ENCODE measurements at regions not wholly inside any gene's neighbourhood (a gene's known extent, or its start where the extent isn't known, plus 50 kb on each side); places are given as distances from the start of the nearest gene placed in this dataset.

DNA sequence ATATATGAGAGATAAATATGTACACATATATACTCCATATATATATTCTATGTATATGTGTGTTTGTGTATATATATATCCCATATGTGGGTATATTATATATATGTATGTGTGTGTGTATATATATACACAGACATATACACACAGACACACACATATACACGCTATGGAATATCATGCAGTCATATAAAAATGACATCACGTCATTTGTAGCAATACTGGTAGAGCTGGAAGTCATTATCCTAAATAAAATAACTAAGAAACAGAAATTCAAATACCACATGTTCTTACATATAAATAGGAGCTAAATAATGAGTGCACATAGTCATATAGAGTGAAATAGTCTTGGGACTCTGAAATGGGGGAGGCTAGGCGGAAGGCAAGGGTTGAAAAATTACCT, 1000.2 kb downstream of the LRFN5 start:
- TF ChIP-seq PPARA (CRISPR knock-in tag; IDR thresholded peaks at IDR 0.05; ENCODE audit: borderline replicate concordance) (no peak), RARB (CRISPR knock-in tag; IDR thresholded peaks at IDR 0.05) (no peak), ZFP3 (CRISPR knock-in tag; IDR thresholded peaks at IDR 0.05) (no peak), POU6F1 (CRISPR knock-in tag; IDR thresholded peaks at IDR 0.05; ENCODE audit: borderline replicate concordance, low read depth) (no peak), SNAI2 (CRISPR knock-in tag; IDR thresholded peaks at IDR 0.05) (no peak), CSDC2 (CRISPR knock-in tag; IDR thresholded peaks at IDR 0.05) (no peak), TCF4 (CRISPR knock-in tag; IDR thresholded peaks at IDR 0.05; ENCODE audit: borderline replicate concordance) (no peak), PATZ1 (CRISPR knock-in tag; IDR thresholded peaks at IDR 0.05; ENCODE audit: borderline replicate concordance) (no peak), TSHZ2 (CRISPR knock-in tag; IDR thresholded peaks at IDR 0.05) (no peak), TOX (CRISPR knock-in tag; IDR thresholded peaks at IDR 0.05; ENCODE audit: borderline replicate concordance) (no peak), ZFP30 (CRISPR knock-in tag; IDR thresholded peaks at IDR 0.05) (no peak), BACH2 (CRISPR knock-in tag; IDR thresholded peaks at IDR 0.05; ENCODE audit: borderline replicate concordance) (no peak), ZNF565 (CRISPR knock-in tag; conservative IDR thresholded peaks at IDR 0.05; ENCODE audit: low read depth) (no peak), ZNF70 (CRISPR knock-in tag; IDR thresholded peaks at IDR 0.05) (no peak), ARNTL (CRISPR knock-in tag; IDR thresholded peaks at IDR 0.05; ENCODE audit: borderline replicate concordance, low read depth) (no peak), ZNF8 (CRISPR knock-in tag; IDR thresholded peaks at IDR 0.05) (no peak), ISL1 (CRISPR knock-in tag; IDR thresholded peaks at IDR 0.05) (no peak)
- TF ChIP-seq, protein P1, sequence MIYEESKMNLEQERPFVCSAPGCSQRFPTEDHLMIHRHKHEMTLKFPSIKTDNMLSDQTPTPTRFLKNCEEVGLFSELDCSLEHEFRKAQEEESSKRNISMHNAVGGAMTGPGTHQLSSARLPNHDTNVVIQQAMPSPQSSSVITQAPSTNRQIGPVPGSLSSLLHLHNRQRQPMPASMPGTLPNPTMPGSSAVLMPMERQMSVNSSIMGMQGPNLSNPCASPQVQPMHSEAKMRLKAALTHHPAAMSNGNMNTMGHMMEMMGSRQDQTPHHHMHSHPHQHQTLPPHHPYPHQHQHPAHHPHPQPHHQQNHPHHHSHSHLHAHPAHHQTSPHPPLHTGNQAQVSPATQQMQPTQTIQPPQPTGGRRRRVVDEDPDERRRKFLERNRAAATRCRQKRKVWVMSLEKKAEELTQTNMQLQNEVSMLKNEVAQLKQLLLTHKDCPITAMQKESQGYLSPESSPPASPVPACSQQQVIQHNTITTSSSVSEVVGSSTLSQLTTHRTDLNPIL (CRISPR knock-in tag; IDR thresholded peaks at IDR 0.05; ENCODE audit: low read depth), result no peak
- TF ChIP-seq, protein P2, sequence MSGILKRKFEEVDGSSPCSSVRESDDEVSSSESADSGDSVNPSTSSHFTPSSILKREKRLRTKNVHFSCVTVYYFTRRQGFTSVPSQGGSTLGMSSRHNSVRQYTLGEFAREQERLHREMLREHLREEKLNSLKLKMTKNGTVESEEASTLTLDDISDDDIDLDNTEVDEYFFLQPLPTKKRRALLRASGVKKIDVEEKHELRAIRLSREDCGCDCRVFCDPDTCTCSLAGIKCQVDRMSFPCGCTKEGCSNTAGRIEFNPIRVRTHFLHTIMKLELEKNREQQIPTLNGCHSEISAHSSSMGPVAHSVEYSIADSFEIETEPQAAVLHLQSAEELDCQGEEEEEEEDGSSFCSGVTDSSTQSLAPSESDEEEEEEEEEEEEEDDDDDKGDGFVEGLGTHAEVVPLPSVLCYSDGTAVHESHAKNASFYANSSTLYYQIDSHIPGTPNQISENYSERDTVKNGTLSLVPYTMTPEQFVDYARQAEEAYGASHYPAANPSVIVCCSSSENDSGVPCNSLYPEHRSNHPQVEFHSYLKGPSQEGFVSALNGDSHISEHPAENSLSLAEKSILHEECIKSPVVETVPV (CRISPR knock-in tag; IDR thresholded peaks at IDR 0.05), result no peak
- ATAC-seq, result no peak

DNA sequence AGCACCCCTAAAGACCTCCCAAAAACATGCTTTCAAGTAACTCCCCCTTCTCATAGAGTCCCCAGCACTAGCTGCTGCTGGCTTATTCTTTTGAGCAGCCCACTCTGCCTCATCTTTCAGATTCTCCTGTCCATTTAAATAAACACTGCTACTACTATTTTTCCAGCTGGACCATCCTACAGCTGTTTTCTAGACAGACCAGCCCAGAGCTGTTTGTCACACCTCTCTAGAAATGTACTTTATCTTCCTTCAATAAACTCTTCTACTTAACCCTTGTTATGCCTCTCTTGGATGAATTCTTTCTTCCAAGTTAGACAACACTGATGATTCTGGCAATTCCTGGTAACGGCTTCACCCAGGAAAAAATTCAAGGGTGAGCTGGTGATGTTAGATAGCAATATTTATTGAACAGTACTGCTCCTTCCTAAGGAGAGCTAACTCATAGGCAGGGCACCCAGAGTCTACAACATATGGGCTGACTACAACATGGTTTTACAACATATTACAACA, 995.7 kb downstream of the LRFN5 start:
- ATAC-seq, result no peak
- TF ChIP-seq, protein P1 (CRISPR knock-in tag; IDR thresholded peaks at IDR 0.05; ENCODE audit: low read depth), result no peak
- TF ChIP-seq ZNF565 (CRISPR knock-in tag; conservative IDR thresholded peaks at IDR 0.05; ENCODE audit: low read depth) (no peak), ZNF8 (CRISPR knock-in tag; IDR thresholded peaks at IDR 0.05) (no peak), ARNTL (CRISPR knock-in tag; IDR thresholded peaks at IDR 0.05; ENCODE audit: borderline replicate concordance, low read depth) (no peak), ZFP30 (CRISPR knock-in tag; IDR thresholded peaks at IDR 0.05) (no peak), TCF4 (CRISPR knock-in tag; IDR thresholded peaks at IDR 0.05; ENCODE audit: borderline replicate concordance) (no peak), ZNF70 (CRISPR knock-in tag; IDR thresholded peaks at IDR 0.05) (no peak), RARB (CRISPR knock-in tag; IDR thresholded peaks at IDR 0.05) (no peak), POU6F1 (CRISPR knock-in tag; IDR thresholded peaks at IDR 0.05; ENCODE audit: borderline replicate concordance, low read depth) (no peak), TOX (CRISPR knock-in tag; IDR thresholded peaks at IDR 0.05; ENCODE audit: borderline replicate concordance) (no peak), TSHZ2 (CRISPR knock-in tag; IDR thresholded peaks at IDR 0.05) (no peak), SNAI2 (CRISPR knock-in tag; IDR thresholded peaks at IDR 0.05) (no peak), ZC3H10 (CRISPR knock-in tag; IDR thresholded peaks at IDR 0.05) (no peak), BACH2 (CRISPR knock-in tag; IDR thresholded peaks at IDR 0.05; ENCODE audit: borderline replicate concordance) (no peak)
- TF ChIP-seq, protein P2 (CRISPR knock-in tag; IDR thresholded peaks at IDR 0.05), result no peak
